SK-N-MC (cell line): ENCODE measurements at regions not wholly inside any gene's neighbourhood (a gene's known extent, or its start where the extent isn't known, plus 50 kb on each side); places are given as distances from the start of the nearest gene placed in this dataset.
"Not testable (repeated sequence)": the region's sequence is repeated elsewhere in the genome, so short reads cannot be mapped to it uniquely, and the experiment has no call there.

Experiments used
- DNase-seq: peaks from one replicate; pipeline ENCODE4 v3.0.0-alpha.2; 2011; ENCODE audit warnings: low read depth, low spot score
- H3K27ac ChIP-seq: fragments of 200-600 bp; sonication (generic); 2 replicates; pipeline ENCODE4 v1.5.1; 2016; ENCODE audit warnings: mixed run types
- H3K36me3 ChIP-seq: fragments of 200-600 bp; sonication (generic); 2 replicates; pipeline ENCODE4 v1.6.1; 2017; ENCODE audit warnings: antibody characterized with exemption, low read length, mixed read lengths; ENCODE audit not compliant: insufficient read depth
- H3K4me3 ChIP-seq: fragments of 200-600 bp; sonication (generic); 2 replicates; pipeline ENCODE4 v1.5.1; 2016
- H3K9ac ChIP-seq: fragments of 200-600 bp; sonication (generic); 2 replicates; pipeline ENCODE4 v1.8.0; 2017; ENCODE audit warnings: mixed run types, mixed read lengths; ENCODE audit not compliant: insufficient read length
- H3K9me3 ChIP-seq: fragments of 200-600 bp; sonication (generic); 2 replicates; pipeline ENCODE4 v1.6.1; 2017; ENCODE audit warnings: low read depth, mild to moderate bottlenecking, antibody characterized with exemption, low read length, moderate library complexity, mixed read lengths
- EZH2 ChIP-seq: fragments of 200-600 bp; sonication (generic); IDR thresholded peaks from one replicate; pipeline ENCODE4 v1.6.1; 2017; ENCODE audit warnings: antibody characterized with exemption
- FOXP2 ChIP-seq: optimal IDR thresholded peaks from 2 replicates; pipeline ENCODE3; 2011; ENCODE audit warnings: mild to moderate bottlenecking, moderate library complexity; ENCODE audit not compliant: insufficient read depth; ENCODE audit errors: extremely low read length, control extremely low read depth
- POLR2AphosphoS5 ChIP-seq: IDR thresholded peaks from 2 replicates; pipeline ENCODE4 v1.6.1; 2012; ENCODE audit warnings: mild to moderate bottlenecking, low read depth, low read length, borderline replicate concordance

GRCh38 chrX:86981326-86981879, 536.2 kb upstream of the KLHL4 start:
- H3K27ac ChIP-seq: no peak overlapping the region
- H3K9ac ChIP-seq: no peak overlapping the region
- no peak overlapping the region for H3K4me3 ChIP-seq
- no peaks in the 10 kb centered on the region for H3K9me3 ChIP-seq
- no peaks in the 10 kb centered on the region for H3K36me3 ChIP-seq
- TF ChIP-seq EZH2 (no peak), FOXP2 (no peak)
- DNase-seq: no peak

DNA sequence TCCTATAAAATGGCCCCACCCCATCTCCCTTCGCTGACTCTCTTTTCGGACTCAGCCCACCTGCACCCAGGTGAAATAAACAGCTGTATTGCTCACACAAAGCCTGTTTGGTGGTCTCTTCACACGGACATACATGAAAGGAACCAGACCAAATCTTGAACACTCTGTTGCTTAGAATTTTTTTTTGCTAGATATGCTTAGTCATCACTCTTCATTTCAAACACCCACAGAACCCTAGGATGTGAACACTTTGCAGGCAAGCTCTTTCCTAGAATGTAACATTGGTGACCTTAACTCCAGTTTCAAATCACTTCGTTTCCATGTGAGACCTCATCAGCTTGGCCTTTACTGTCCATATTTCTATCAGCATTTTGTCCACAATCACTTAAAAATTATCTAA, 530.3 kb upstream of the KLHL4 start:
- not testable (repeated sequence) for DNase-seq, H3K36me3 ChIP-seq, H3K4me3 ChIP-seq, H3K9ac ChIP-seq, H3K9me3 ChIP-seq, H3K27ac ChIP-seq

GRCh38 chrX:87003031-87003430, 514.6 kb upstream of the KLHL4 start:
- no peak for DNase-seq
- no peak for TF ChIP-seq EZH2
- TF ChIP-seq FOXP2: no peak
- no peak for TF ChIP-seq POLR2AphosphoS5
- Histone ChIP-seq H3K9ac (no peak overlapping the region), H3K27ac (no peak overlapping the region), H3K4me3 (no peak overlapping the region), H3K9me3 (no peaks in the 10 kb centered on the region), H3K36me3 (no peaks in the 10 kb centered on the region)

- Histone ChIP-seq H3K9me3 (no peaks in the 10 kb centered on the region), H3K9ac (no peak overlapping the region), H3K4me3 (no peak overlapping the region), H3K27ac (no peak overlapping the region), H3K36me3 (no peaks in the 10 kb centered on the region)
- TF ChIP-seq FOXP2: no peak
- no peak for DNase-seq
Measured at GRCh38 chrX:87005183-87005582, 512.4 kb upstream of the KLHL4 start.

DNA sequence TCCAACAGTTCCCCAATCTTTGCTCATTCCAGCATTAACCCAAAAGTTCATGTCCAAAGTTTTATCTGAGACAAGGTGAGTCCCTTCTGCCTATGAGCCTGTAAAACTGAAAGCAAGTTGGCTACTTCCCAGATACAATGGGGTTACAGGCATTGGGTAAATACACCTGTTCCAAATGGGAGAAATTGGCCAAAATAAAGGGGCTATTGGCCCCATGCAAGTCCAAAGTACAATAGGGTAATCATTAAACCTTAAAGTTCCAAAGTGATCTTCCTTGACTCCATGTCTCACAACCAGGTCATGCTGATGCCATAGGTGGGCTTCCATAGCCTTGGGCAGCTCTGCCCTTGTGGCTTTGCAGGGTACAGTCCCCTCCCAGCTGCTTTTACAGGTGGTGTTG, 511.7 kb upstream of the KLHL4 start:
- no peak for DNase-seq
- Histone ChIP-seq H3K27ac (no peak overlapping the region), H3K9me3 (no peaks in the 10 kb centered on the region), H3K36me3 (no peaks in the 10 kb centered on the region), H3K4me3 (no peak overlapping the region), H3K9ac (no peak overlapping the region)
- TF ChIP-seq FOXP2: no peak
- no peak for TF ChIP-seq POLR2AphosphoS5
- no peak for TF ChIP-seq EZH2

- DNase-seq: no peak
- no peak overlapping the region for H3K27ac ChIP-seq
- no peaks in the 10 kb centered on the region for H3K9me3 ChIP-seq
- no peak overlapping the region for H3K9ac ChIP-seq
- H3K36me3 ChIP-seq: no peaks in the 10 kb centered on the region
- no peak overlapping the region for H3K4me3 ChIP-seq
- TF ChIP-seq EZH2 (no peak), POLR2AphosphoS5 (no peak), FOXP2 (no peak)
Measured at GRCh38 chrX:87006561-87006960, 511.0 kb upstream of the KLHL4 start.

DNA sequence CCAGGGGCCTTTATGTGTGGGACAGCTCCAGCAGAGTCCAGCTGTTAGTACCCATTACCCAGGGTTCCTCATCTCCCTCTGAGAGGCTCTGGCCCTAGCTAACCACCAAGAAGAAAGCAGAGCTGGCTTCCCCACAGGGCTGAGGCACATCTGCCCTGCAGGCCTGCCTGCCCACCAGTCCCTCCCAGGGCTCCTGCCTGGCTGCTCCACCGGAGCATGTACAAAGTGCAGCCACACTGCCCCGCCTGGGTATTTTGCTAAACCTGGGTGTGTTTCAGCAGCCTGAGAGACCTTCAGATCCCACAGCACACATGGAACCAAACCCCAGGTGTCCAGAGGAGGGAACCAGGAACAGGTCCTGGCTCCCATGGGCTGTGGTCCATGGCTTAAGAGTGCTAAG, 500.4 kb upstream of the KLHL4 start:
- H3K4me3 ChIP-seq: no peak overlapping the region
- no peak overlapping the region for H3K27ac ChIP-seq
- no peaks in the 10 kb centered on the region for H3K9me3 ChIP-seq
- TF ChIP-seq EZH2 (no peak), FOXP2 (no peak), POLR2AphosphoS5 (no peak)
- H3K36me3 ChIP-seq: no peaks in the 10 kb centered on the region
- H3K9ac ChIP-seq: no peak overlapping the region
- DNase-seq: no peak

GRCh38 chrX:87033115-87033514, 484.5 kb upstream of the KLHL4 start:
- not testable (repeated sequence) for H3K4me3 ChIP-seq, H3K36me3 ChIP-seq, H3K9ac ChIP-seq, DNase-seq, H3K27ac ChIP-seq, H3K9me3 ChIP-seq

DNA sequence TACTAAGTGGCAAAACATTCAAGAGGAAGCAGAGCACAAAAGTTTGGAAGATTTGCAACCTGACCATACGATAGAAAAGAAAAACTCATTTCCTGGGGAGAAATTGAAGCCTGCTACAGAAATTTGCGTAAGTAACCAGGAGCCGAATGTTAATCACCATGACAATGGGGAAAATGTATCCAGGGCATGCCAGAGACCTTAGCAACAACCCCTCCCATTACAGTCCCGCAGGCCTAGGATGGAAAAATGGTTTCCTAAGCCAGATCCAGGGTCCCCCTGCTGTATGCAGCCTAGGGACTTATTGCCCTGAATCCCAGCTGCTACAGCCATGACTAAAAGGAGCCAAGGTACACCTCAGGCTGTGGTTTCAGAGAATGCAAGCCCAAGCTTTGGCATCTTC, 472.2 kb upstream of the KLHL4 start:
- Histone ChIP-seq H3K9ac (no peak overlapping the region), H3K4me3 (no peak overlapping the region), H3K9me3 (no peaks in the 10 kb centered on the region), H3K36me3 (no peaks in the 10 kb centered on the region), H3K27ac (no peak overlapping the region)
- TF ChIP-seq FOXP2: no peak
- TF ChIP-seq EZH2: no peak
- no peak for TF ChIP-seq POLR2AphosphoS5
- no peak for DNase-seq
